ENCODE measurements at regions not wholly inside any gene's neighbourhood (a gene's known extent, or its start where the extent isn't known, plus 50 kb on each side); places are given as distances from the start of the nearest gene placed in this dataset.

DNA sequence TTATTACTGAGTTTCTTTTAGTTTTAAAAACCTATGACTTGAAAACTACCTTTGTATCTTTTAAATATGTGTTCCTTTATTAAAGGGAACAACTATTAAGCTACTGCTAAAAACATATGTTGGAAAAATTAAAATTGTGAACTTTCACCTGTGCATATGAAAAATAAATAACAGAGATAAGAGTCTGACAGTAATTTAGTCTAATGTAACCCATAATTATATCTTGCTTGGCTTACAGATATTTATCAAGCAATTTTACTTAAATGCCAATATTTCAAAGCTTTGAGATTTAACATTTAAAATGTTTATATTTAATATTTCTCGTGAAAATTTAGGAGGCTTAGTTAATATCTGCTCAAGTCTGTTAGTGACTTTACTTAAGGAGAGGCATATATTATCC, 309.8 kb downstream of the CCER1 start:
- TF ChIP-seq, protein P1, sequence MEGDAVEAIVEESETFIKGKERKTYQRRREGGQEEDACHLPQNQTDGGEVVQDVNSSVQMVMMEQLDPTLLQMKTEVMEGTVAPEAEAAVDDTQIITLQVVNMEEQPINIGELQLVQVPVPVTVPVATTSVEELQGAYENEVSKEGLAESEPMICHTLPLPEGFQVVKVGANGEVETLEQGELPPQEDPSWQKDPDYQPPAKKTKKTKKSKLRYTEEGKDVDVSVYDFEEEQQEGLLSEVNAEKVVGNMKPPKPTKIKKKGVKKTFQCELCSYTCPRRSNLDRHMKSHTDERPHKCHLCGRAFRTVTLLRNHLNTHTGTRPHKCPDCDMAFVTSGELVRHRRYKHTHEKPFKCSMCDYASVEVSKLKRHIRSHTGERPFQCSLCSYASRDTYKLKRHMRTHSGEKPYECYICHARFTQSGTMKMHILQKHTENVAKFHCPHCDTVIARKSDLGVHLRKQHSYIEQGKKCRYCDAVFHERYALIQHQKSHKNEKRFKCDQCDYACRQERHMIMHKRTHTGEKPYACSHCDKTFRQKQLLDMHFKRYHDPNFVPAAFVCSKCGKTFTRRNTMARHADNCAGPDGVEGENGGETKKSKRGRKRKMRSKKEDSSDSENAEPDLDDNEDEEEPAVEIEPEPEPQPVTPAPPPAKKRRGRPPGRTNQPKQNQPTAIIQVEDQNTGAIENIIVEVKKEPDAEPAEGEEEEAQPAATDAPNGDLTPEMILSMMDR (IDR thresholded peaks at IDR 0.05; ENCODE audit: poor library complexity, severe bottlenecking): no peak
- TF ChIP-seq, protein P2, sequence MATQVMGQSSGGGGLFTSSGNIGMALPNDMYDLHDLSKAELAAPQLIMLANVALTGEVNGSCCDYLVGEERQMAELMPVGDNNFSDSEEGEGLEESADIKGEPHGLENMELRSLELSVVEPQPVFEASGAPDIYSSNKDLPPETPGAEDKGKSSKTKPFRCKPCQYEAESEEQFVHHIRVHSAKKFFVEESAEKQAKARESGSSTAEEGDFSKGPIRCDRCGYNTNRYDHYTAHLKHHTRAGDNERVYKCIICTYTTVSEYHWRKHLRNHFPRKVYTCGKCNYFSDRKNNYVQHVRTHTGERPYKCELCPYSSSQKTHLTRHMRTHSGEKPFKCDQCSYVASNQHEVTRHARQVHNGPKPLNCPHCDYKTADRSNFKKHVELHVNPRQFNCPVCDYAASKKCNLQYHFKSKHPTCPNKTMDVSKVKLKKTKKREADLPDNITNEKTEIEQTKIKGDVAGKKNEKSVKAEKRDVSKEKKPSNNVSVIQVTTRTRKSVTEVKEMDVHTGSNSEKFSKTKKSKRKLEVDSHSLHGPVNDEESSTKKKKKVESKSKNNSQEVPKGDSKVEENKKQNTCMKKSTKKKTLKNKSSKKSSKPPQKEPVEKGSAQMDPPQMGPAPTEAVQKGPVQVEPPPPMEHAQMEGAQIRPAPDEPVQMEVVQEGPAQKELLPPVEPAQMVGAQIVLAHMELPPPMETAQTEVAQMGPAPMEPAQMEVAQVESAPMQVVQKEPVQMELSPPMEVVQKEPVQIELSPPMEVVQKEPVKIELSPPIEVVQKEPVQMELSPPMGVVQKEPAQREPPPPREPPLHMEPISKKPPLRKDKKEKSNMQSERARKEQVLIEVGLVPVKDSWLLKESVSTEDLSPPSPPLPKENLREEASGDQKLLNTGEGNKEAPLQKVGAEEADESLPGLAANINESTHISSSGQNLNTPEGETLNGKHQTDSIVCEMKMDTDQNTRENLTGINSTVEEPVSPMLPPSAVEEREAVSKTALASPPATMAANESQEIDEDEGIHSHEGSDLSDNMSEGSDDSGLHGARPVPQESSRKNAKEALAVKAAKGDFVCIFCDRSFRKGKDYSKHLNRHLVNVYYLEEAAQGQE (IDR thresholded peaks at IDR 0.05; ENCODE audit: borderline replicate concordance): no peak
- TF ChIP-seq POLR2AphosphoS5 (IDR thresholded peaks at IDR 0.05) (no peak), EP300 (conservative IDR thresholded peaks at IDR 0.05; ENCODE audit: poor library complexity, severe bottlenecking) (no peak), EZH2 (IDR thresholded peaks at IDR 0.05; ENCODE audit: borderline replicate concordance, insufficient read depth, low read length, poor library complexity, severe bottlenecking) (no peak), TAF1 (IDR thresholded peaks at IDR 0.05; ENCODE audit: low read depth) (no peak), SMC3 (conservative IDR thresholded peaks at IDR 0.05; ENCODE audit: poor library complexity) (no peak)

Measured in neural cell (in vitro differentiated cells).